GM23338 (cell line): ENCODE measurements at regions not wholly inside any gene's neighbourhood (a gene's known extent, or its start where the extent isn't known, plus 50 kb on each side); places are given as distances from the start of the nearest gene placed in this dataset.

Experiments
- ATAC-seq: fragments of 200-7000 bp; cut with Tn5 transposase; 3 replicates; pipeline ENCODE4 v1.9.1; 2020
- DNase-seq: peaks from one replicate; pipeline ENCODE4 v3.0.0-alpha.2; 2015; ENCODE audit warnings: low spot score
- H2AFZ ChIP-seq: fragments of 200-600 bp; sonication (generic); 2 replicates; pipeline ENCODE4 v1.8.0; 2016; ENCODE audit warnings: antibody characterized with exemption, mild to moderate bottlenecking, moderate library complexity
- H3F3A ChIP-seq: fragments of 200-600 bp; sonication (generic); replicated peaks from 2 replicates; pipeline ENCODE4 v1.8.0; 2017; ENCODE audit warnings: antibody characterized with exemption, mixed run types, low read depth
- H3K27ac ChIP-seq: fragments of 200-600 bp; sonication (generic); 2 replicates; pipeline ENCODE4 v1.6.1; 2016; ENCODE audit warnings: low read depth
- H3K27me3 ChIP-seq: fragments of 200-600 bp; sonication (generic); 2 replicates; pipeline ENCODE4 v1.8.0; 2016; ENCODE audit warnings: mild to moderate bottlenecking, mixed run types, moderate library complexity; ENCODE audit not compliant: insufficient read depth
- H3K36me3 ChIP-seq: fragments of 200-600 bp; sonication (generic); 2 replicates; pipeline ENCODE4 v1.8.0; 2016; ENCODE audit warnings: mild to moderate bottlenecking; ENCODE audit not compliant: insufficient read depth
- H3K4me1 ChIP-seq: fragments of 200-600 bp; sonication (generic); 2 replicates; pipeline ENCODE4 v1.8.0; 2016; ENCODE audit warnings: mild to moderate bottlenecking, moderate library complexity; ENCODE audit not compliant: insufficient read depth
- H3K4me2 ChIP-seq: fragments of 200-600 bp; sonication (generic); 2 replicates; pipeline ENCODE4 v1.7.1; 2017; ENCODE audit warnings: mixed run types
- H3K4me3 ChIP-seq: fragments of 200-600 bp; sonication (generic); 2 replicates; pipeline ENCODE4 v1.6.1; 2016; ENCODE audit warnings: mixed run types
- H3K79me2 ChIP-seq: fragments of 200-600 bp; sonication (generic); replicated peaks from 2 replicates; pipeline ENCODE4 v1.8.0; 2017; ENCODE audit warnings: mild to moderate bottlenecking; ENCODE audit not compliant: insufficient read depth
- H3K9me2 ChIP-seq: fragments of 200-600 bp; sonication (generic); 2 replicates; pipeline ENCODE4 v1.8.0; 2017; ENCODE audit not compliant: insufficient read depth
- H4K20me1 ChIP-seq: fragments of 200-600 bp; sonication (generic); replicated peaks from 2 replicates; pipeline ENCODE4 v1.8.0; 2017; ENCODE audit warnings: mild to moderate bottlenecking; ENCODE audit not compliant: insufficient read depth
- H3K27ac Mint-ChIP-seq: 2 replicates; pipeline ENCODE4 v1.8.0; 2020; ENCODE audit warnings: inconsistent platforms, mild to moderate bottlenecking, moderate library complexity, mixed read lengths
- H3K27me3 Mint-ChIP-seq: 3 replicates; pipeline ENCODE4 v1.8.0; 2022; ENCODE audit warnings: low read depth, mild to moderate bottlenecking, moderate library complexity, mixed read lengths, inconsistent platforms; ENCODE audit not compliant: insufficient read depth, poor library complexity
- H3K36me3 Mint-ChIP-seq: 3 replicates; pipeline ENCODE4 v1.8.0; 2021; ENCODE audit warnings: low read depth, mild to moderate bottlenecking, inconsistent platforms, moderate library complexity, mixed read lengths
- H3K4me1 Mint-ChIP-seq: 3 replicates; pipeline ENCODE4 v1.8.0; 2020; ENCODE audit warnings: mild to moderate bottlenecking, inconsistent platforms, mixed read lengths
- H3K4me3 Mint-ChIP-seq: 3 replicates; pipeline ENCODE4 v1.8.0; 2021; ENCODE audit warnings: moderate library complexity, mild to moderate bottlenecking, inconsistent platforms, mixed read lengths
- H3K9me3 Mint-ChIP-seq: 3 replicates; pipeline ENCODE4 v1.8.0; 2020; ENCODE audit warnings: moderate library complexity, mild to moderate bottlenecking, inconsistent platforms, mixed read lengths
- CREB1 ChIP-seq: fragments of 250-450 bp; sonication (Bioruptor Pico); IDR thresholded peaks from 2 replicates; pipeline ENCODE4 v1.5.0; 2020; ENCODE audit warnings: low read depth, mild to moderate bottlenecking, moderate library complexity
- CTCF ChIP-seq, 2 experiments: fragments of 200-600 bp in 1 of 2; sonication (generic) in 1 of 2; conservative IDR thresholded peaks; 2 replicates each; pipeline versions ENCODE4 v1.5.1 to v1.6.1; 2016 to 2017; ENCODE audit warnings: antibody characterized with exemption in 2 of 2, low read depth in 2 of 2, mild to moderate bottlenecking in 2 of 2, moderate library complexity in 1 of 2
- ETS1 ChIP-seq: IDR thresholded peaks from 2 replicates; pipeline ENCODE4 v1.6.1; 2016; ENCODE audit warnings: antibody characterized with exemption
- EZH2 ChIP-seq: fragments of 200-600 bp; sonication (generic); IDR thresholded peaks from one replicate; pipeline ENCODE4 v1.8.0; 2017; ENCODE audit warnings: antibody characterized with exemption, mild to moderate bottlenecking, low read depth; ENCODE audit not compliant: unreplicated experiment
- EZH2phosphoT487 ChIP-seq: fragments of 200-600 bp; sonication (generic); IDR thresholded peaks from one replicate; pipeline ENCODE4 v1.8.1; 2018; ENCODE audit warnings: antibody characterized with exemption; ENCODE audit not compliant: unreplicated experiment
- NANOG ChIP-seq: IDR thresholded peaks from 2 replicates; pipeline ENCODE4 v1.6.1; 2016; ENCODE audit warnings: antibody characterized with exemption, borderline replicate concordance
- ZNF114 ChIP-seq: fragments of 250-450 bp; sonication (Bioruptor Pico); IDR thresholded peaks from 2 replicates; pipeline ENCODE4 v1.5.0; 2020; ENCODE audit warnings: mild to moderate bottlenecking, moderate library complexity
- ZNF331 ChIP-seq: fragments of 250-450 bp; sonication (Bioruptor Pico); IDR thresholded peaks from 2 replicates; pipeline ENCODE4 v1.5.0; 2020; ENCODE audit warnings: low read depth, mild to moderate bottlenecking, moderate library complexity

- no peak for TF ChIP-seq CTCF (conservative IDR thresholded peaks at IDR 0.05; ENCODE audit: low read depth in 2 of 2)
- TF ChIP-seq EZH2phosphoT487, result no peak
- no peak for TF ChIP-seq NANOG
- no peak for TF ChIP-seq ZNF114 (CRISPR knock-in tag)
- no peak for TF ChIP-seq ETS1
- no peak for TF ChIP-seq CREB1 (CRISPR knock-in tag)
Observed at GRCh38 chr5:158100373-158100888, 241.5 kb upstream of the CLINT1 start (continued).

- H3K79me2 ChIP-seq, result no peaks in the 10 kb centered on the region
- Mint-ChIP-seq H3K4me1 (peaks cover 2% of the 10 kb centered on the region), H3K27me3 (peaks cover 3% of the 10 kb centered on the region), H3K36me3 (no peaks in the 10 kb centered on the region), H3K4me3 (no peak overlapping the region), H3K27ac (no peak overlapping the region), H3K9me3 (peaks cover 3% of the 10 kb centered on the region; the same call in 2 of the 3 replicates)
- no peaks in the 10 kb centered on the region for H3F3A ChIP-seq
- H3K9me2 ChIP-seq, result peaks cover 6% of the 10 kb centered on the region; the same call in 1 of the 2 replicates
- TF ChIP-seq EZH2, result no peak
- TF ChIP-seq ZNF331 (CRISPR knock-in tag), result no peak
- no peak for TF ChIP-seq CTCF (conservative IDR thresholded peaks at IDR 0.05; ENCODE audit: low read depth in 2 of 2)
- no peak for TF ChIP-seq ETS1
- ATAC-seq, result no peak
- H3K36me3 ChIP-seq, result no peaks in the 10 kb centered on the region; the same call in 1 of the 2 replicates
- H3K27me3 ChIP-seq, result no peaks in the 10 kb centered on the region
- no peaks in the 10 kb centered on the region for H3K4me1 ChIP-seq
- H4K20me1 ChIP-seq, result no peaks in the 10 kb centered on the region
- H3K4me2 ChIP-seq, result no peak overlapping the region
- DNase-seq, result no peak
- no peak overlapping the region for H3K4me3 ChIP-seq
- H3K27ac ChIP-seq, result no peak overlapping the region
- H2AFZ ChIP-seq, result no peak overlapping the region
Observed at GRCh38 chr5:158099571-158100105, 240.7 kb upstream of the CLINT1 start.
